Stimulated activated CD8-positive, alpha-beta memory T cell treated with anti-CD3 and anti-CD28 coated beads, Interleukin-4, amount 100 ng/mL, for 1 hour (primary cell): ENCODE measurements at regions not wholly inside any gene's neighbourhood (a gene's known extent, or its start where the extent isn't known, plus 50 kb on each side); places are given as distances from the start of the nearest gene placed in this dataset.

Source experiments
- DNase-seq, 2 donors: peaks; one replicate each; pipeline ENCODE4 v3.0.0-alpha.2; 2020; ENCODE audit warnings: low read depth in 2 of 2, low spot score in 1 of 2

DNA sequence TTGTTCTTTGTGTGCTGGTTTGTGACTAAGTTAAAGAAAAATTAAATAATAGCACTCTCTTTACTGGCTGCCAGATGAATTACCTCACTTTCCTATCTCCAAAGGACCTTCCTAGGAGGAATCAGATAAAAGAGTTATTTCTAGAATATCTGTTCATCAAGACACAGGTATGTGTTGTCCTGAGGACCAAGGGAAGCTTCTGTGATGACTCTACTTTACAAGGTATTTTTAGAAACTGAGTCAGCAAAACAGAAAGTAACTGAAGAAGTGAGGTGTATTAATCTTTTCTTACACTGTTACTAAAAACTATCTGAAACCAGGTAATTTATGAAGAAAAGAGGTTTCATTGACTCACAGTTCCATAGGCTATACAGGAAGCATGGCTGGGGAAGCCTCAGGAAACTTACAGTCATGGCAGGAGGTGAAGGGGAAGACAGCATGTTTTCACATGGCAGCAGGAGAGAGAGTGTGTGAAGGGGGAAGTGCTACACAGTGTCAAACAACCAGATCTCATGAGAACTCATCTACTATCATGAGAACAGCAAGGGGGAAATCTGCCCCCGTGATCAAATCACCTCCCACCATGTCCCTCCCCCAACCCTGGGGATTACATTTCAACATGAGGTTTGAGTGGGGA, 189.2 kb upstream of the DMAC1 start:
- no peak for DNase-seq

DNA sequence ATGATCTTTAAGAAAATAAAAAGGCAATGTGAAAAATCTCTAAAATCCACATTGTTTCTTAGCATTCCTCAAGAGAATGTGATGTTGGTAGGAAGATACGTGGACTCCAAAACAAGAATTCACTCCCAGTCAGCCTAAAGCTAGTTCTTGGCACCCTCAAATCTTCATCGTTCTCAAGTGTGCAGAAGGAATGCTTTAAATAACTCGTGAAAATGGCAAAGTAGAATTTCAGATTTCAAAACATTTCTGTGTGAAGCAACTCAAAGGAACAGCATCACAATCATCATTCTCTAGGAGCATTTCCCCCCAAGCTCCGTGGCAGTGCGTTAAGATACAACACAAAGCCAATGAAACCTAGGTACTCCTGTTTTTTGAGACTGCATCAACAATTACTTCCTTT, 185.1 kb upstream of the DMAC1 start:
- no peak for DNase-seq

DNA sequence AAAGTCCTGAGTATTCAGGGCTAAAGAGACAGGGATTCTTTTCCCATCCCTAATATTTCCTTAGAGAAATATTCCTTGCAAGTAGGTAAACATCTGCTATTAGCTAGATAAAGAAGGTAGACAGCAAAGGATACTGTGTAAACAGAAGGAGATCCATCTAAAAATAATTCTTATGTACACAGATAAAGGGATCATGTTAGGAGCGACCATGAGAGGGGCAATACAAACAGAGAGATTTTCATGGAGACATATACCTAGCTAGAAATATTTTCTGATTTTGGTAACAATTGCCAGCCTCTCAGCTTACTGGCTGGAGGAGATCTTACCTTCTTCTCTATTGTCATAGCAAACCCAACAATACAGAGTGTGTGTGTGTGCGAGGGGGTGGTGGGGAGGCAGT, 184.6 kb upstream of the DMAC1 start:
- DNase-seq: no peak

DNA sequence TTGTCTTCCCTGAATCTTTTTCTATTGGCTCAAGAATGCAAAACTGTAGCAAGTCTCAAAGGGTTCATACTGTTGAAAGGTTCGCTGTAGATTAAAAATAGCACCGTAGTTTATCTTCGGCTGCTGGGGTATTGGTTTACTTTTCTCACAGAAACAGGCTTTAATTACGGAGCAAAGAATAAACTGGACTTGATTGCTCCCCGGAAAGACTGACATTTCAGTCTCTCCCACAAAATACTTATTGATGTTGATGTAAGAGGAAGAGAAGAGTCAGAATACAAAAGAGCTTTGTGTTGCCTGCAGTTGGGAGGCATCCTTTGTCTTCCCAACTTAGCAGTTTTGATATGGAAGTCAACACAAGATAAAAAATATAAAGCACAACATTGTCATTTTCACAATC, 183.9 kb upstream of the DMAC1 start:
- no peak for DNase-seq

DNA sequence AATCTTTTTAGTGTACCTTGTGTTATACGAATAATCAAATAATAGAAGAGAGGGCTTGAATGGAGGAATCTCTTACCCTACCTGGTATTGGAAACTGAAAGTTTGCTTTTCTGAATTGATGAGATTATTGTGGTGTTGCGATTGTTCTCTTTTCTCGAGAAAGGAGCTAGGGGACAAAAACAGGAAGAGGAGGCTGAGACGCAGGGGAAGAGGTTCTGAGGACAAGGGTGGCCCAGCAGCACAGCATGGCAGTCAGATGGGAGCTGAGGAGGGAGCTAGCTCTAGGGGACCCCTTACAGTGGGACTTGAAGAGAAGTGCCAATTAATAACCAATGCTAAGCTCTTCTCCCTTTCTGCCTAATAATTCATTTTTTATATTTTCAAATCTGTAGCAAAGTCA, 183.3 kb upstream of the DMAC1 start:
- DNase-seq: no peak

DNA sequence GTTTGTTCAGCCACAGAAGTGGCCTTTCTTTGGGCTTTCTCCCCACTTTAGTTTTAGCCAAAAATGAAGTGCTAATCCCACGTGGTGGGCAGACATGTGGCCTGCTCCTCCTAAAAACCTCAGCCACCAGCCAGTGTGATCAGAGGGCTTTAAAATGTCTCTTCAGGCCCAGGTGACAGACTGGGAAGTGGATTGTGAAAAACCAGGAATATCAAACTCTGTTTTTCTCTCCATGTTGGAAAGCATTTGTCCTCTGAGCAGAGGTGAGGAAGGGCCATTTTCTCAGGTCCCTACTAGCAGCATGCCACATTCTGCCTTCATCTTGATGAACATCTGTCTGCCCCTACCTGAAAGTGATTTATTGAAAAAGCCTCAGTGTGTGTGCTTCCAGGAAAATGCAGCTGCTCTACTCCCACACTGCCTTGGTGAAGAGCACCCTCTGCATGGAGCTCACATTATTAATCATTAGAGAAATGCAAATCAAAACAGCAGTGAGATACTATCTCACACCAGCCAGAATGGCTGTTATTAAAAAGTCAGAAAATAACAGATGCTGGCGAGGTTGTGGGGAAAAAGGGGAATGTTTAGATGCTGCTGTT, 181.2 kb upstream of the DMAC1 start:
- DNase-seq: no peak

DNA sequence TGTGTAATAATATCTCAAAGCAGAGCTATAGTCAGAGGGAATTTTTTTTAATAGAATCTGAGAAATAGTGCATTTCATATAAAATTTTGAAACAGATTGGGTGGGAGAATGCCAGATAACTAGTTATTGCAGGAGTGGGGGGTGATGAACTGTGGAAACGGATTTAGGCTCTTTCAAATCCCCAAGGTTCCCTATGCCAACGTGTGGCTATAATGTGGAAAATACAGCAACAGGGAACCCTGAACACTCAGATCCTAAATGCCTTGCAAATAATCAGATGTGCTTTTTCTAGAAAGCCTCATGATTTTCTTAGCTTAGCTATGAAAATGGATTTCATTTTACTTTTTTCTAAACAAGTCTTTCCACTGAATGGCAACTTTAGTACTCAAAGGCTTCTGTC, 180.5 kb upstream of the DMAC1 start:
- no peak for DNase-seq

DNA sequence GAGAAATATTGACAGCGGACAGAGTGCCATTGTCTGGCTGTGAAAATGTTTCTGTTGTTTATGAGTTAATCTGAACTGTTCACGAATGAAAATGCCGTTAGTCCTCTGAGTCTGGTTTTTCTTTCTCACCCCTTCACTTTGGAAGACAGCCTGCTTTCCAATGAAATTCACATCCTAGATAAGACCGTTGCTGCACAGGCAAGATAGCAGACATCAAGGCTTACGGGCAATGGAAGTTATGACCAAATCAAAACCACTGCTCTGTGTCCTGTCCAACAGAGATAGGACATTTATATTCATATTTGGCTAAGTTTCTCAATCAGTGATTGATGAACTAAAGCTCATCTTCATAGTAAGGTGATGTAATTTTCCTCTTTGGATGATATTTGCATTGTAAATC, 180.0 kb upstream of the DMAC1 start:
- DNase-seq: no peak

DNA sequence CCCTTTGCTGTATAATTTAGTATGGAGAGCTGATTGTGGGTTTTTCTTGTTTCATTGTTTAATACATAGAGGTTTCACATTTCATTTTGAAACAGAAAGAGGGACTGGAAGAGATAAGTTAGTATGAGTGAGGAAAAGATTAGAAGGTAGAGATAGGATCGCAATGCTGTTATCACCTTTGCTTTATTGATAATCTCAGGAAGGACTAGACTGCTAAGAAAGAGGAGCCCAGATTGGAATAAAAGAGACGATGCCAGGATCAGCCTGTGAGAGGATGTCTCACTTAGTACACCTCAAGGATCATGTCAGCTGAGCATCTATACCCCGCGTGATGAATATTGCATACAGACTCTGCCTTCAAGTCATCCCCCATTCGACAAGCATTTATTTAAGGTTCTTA, 178.0 kb upstream of the DMAC1 start:
- DNase-seq: no peak

DNA sequence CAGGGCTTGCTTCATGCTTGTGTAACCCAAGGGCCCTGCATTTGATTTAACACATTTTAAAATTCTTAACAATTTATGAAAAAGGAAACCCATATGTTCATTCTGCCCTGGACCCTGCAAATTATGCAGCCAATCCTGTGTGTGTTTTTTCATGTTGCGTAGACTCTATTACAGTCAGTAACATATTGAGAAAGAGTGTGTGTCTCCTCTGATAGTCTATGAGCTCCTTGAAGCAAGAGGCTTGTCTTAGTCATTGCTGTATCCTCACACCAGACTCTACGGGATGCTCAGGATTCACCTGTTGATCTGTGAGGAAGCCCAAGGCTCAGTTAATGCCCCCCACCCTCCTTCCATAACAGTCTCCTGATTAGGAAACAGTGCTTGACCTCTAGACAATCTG, 177.3 kb upstream of the DMAC1 start:
- DNase-seq: no peak

DNA sequence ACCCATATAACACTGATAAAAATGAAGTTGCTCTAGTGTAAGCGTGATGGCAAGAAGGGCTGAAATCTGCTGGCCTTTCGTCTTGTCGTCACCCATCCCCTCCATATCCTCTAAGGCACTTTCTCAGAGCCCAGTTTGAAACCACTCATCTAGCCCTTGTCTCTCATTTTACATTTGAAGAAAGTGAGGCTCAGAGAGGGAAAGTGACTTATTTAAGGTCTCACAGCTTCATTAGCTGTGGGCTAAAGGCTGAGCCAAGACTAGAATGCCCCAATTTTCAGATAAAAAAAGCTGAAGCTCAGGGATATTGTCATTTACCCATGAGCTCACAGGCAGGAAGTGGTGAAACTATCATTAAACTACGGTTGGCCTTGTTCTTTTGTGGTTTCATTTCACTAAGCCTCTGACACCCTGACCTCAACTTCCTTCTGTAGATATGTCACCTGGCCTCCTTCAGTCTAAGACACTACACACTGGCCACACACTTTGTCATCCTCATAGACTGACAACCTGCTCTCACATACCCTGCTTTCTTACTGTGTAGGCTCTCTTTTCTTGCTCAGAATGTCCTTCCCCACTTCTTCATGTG, 176.7 kb upstream of the DMAC1 start:
- DNase-seq: peak; percentile 19 to 24

DNA sequence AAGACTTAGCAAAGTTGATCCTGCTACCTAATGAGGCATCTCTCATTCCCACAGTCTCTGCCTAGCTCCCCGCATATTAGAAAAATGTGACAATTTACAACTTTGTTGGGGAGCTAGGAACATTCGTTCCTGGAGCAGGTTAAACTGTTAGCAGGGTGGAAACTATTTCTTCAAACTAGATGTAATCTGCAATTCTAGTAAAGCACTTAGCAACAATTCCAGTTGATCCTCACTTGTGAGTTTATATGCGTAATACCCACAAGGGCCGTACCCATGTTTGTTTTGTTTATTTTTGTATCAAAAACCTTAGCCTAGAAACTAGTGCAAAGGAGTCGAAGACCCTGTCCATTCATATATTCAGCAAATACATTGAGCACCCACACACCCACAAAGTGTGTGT, 175.8 kb upstream of the DMAC1 start:
- DNase-seq: no peak

DNA sequence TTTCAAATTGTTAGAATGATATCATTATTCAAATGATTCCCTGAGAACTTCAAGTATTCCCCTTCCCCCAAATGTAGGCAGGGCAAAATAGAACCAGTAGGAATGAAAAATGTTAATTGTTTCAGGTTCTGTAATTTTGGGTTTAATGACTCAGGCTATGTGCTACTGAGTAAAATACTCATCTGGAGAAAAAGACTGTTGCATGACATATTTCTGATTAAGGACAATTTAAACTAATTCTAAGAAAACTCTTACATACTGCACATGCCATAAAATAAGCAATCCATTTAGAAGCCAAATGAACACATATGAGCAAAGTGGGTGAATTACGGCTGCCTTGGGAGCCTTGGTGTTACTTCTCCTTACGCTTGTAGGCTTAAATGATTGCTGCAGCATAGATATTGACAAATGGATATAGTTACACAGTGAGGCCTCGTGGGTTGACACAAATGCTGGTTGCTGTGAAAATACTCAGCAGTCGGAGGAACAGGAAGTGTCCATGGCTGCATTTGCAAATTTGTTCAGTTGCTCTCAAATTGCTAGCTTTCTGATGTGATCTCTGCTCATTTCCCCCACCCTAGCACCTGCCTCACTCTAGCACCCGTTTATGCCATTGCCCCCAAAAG, 174.9 kb upstream of the DMAC1 start:
- DNase-seq: no peak

DNA sequence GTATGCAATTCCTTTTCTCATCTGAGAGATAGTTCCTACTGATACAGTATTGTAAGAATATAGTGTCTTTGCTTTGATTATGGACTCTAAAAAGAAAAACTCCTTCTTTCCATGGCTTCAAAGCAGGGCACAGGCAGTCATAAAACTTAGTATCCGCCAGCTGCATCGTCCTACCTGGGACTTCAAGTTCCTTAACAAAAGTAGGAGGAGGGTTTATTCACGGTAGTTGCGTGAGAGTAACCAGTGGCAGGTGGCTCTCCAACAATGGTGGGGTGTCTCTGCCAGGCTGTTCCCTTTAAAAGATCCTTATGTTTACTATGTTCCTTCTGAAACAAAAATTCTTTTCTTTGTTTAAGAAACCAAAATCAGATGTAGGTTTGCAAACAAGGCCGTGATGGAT, 173.5 kb upstream of the DMAC1 start:
- no peak for DNase-seq

DNA sequence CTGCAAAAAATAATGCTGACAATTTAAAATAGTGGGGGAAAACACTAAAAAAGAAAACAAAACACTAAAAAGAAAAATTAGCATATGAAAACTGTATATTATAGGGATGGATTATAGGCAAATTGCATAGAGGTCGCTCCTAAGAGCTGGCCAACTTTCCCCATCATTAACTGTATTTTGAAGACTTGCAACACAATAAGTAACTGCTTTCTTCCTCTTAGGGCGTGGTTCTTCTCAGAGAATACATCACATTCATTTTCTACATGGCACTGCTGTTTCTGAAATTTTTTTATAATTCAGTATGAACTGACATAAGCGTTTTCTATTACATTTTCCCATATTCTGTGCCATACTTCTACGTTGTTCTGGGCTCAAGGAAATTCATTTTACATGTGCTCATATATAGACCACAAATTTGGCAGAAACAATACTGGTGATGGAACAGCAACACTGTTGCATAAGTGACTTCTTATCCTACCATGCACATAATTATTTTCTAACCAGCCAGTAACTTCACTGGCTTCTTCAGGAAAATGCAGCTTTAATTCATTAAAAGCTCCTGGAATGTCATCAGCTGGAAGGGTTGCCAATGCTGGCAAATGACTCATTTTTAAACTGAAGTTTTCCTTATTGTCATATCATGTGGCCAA, 171.2 kb upstream of the DMAC1 start:
- DNase-seq: no peak

DNA sequence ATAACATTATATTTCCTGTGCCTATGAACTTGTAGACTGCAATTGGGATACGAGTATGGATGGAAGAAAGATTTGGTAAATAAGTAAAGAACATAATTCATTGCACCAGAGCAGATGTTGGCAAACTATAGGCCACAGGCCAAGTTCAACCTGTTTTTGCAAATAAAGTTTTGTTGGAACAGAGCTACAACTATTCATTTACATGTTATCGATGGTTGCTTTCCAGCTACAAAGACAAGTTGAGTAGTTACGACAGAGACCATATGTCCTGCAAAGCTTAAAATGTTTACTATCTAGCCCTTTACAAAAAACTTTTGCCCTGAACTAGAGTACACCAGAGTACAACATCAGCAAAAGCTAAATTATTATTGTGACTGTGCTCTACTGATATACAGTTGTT, 169.1 kb upstream of the DMAC1 start:
- DNase-seq: no peak

DNA sequence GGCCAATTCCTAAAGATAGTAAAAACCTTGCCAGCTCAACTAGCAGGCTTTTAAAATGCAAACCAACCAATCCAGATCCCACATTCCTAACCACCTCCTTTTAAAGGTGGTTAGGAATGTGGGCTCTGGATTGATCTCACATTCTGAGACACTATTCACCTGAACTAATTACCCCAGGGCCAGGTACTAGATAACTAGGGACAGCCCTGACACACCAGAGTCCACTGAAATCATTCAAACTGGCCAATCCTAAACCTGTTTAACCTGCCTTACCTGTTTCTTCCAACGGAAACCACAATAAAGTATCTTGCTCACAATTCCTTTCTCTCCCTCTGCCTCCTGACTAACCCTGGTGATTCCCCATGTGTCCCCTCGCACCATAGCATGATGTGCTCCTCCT, 168.3 kb upstream of the DMAC1 start:
- no peak for DNase-seq

DNA sequence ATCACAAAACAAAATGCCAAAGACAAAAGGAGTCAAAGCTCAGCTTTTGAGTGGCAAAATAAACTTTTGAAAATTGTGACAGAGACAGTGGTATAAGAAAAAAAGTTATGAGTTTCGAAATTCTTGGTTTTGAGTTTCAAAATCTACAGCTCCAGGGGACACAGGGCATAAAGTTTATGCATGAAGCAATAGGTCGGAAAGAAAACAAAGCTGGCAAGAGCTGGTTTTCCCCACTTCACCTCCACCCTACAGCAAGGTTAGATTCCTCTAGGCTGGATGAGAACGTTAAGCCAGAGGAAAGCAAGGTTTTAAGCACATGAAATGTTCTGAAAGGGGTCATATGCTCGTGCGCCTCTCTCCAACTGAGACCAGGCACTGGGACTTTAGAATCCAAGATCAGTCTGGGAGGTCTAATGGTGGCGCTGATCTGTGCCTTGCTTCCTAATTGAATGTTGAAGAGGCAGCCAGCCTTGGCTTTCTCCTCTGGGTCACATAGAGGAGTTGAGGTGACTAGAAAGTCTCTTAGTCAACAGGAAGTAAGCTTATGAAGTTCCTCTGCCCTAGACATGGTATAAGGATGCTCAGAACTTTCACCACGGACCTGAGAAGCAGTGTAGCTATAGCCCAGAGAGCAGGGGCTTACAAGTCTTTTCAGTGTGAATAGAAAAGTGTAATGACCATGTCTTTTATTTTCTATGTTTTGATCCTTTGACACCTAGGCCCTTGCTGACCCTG, 167.7 kb upstream of the DMAC1 start:
- no peak for DNase-seq

DNA sequence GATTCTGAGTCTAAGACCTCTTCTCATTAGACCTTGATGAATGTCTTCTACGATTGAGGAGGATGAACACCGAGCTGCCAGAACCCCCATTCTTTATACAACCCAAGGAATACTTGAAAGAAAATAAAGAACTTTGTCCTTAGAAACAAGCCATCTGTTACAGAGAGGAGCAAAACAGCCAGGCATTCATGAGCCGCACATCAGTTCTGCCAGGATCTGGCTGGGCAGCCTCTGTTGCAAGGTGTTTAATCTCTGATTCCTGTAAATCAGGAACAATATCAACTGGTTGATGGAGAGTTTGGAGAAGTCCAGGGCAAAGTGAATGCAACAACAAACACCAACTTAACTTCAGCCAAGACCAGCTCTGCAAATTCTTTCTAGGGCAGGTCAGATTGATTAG, 165.5 kb upstream of the DMAC1 start:
- no peak for DNase-seq

DNA sequence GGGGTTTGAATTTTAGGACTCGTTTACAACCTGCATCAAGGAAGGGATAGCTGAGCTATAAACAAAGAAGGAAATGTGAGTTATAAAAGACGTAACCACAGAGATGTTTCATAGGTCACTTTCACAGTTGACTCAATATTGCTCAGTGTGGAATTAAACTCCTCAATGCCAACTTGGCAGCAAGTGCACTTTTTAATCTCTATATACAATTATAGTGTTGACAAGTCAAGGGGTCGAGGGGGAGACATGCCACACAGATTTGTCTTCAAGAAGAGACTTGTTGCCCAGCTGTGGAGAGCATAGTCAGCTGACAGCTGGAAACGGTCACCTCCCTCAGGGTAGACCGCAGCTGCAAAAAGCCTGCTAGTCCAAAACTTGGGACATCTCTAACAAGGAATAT, 163.4 kb upstream of the DMAC1 start:
- DNase-seq: no peak

DNA sequence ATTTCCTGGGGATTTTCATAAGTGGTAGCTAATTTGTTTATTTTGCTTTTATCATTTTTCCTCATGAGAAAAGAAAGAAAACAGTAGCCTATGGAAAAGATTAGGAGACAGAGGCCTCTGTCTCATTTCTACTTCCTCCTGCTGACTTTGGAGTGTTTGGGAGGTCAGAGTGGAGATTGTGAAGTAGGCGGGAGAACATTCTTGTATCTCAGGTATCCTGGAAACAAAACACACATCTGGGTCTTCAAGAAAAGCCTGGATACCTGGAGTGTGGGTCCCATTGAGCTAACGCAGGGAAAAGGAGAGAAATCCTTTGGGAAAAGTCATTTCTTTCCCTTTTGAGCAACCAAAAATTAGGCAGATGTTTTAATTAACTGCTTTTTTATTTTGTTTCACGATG, 161.5 kb upstream of the DMAC1 start:
- DNase-seq: no peak
